ENCODE measurements at regions not wholly inside any gene's neighbourhood (a gene's known extent, or its start where the extent isn't known, plus 50 kb on each side); places are given as distances from the start of the nearest gene placed in this dataset.

GRCh38 chr1:17925290-17926237 is 170.4 kb downstream of the ACTL8 start:
- DNase-seq (ENCODE audit: low spot score) = no peak
- Mint-ChIP-seq H3K4me3 (no peak overlapping the region), H3K27ac (no peak overlapping the region), H3K27me3 (ENCODE audit: insufficient read depth) (no peaks in the 10 kb centered on the region), H3K36me3 (ENCODE audit: low read depth) (no peaks in the 10 kb centered on the region), H3K4me1 (ENCODE audit: low read depth) (no peaks in the 10 kb centered on the region), H3K9me3 (no peaks in the 10 kb centered on the region)
- intact Hi-C loops (cut with micrococcal nuclease) = no loop called here

GRCh38 chr1:17926906-17927305 is 171.8 kb downstream of the ACTL8 start:
- Mint-ChIP-seq H3K4me1 (ENCODE audit: low read depth) (no peaks in the 10 kb centered on the region), H3K27ac (no peak overlapping the region), H3K36me3 (ENCODE audit: low read depth) (no peaks in the 10 kb centered on the region), H3K4me3 (no peak overlapping the region), H3K9me3 (no peaks in the 10 kb centered on the region), H3K27me3 (ENCODE audit: insufficient read depth) (no peaks in the 10 kb centered on the region)
- DNase-seq (ENCODE audit: low spot score) = no peak
- intact Hi-C loops (cut with micrococcal nuclease) = no loop called here

GRCh38 chr1:17927952-17928351 is 172.8 kb downstream of the ACTL8 start:
- Mint-ChIP-seq H3K4me3 (no peak overlapping the region), H3K4me1 (ENCODE audit: low read depth) (no peaks in the 10 kb centered on the region), H3K9me3 (no peaks in the 10 kb centered on the region), H3K27ac (no peak overlapping the region), H3K36me3 (ENCODE audit: low read depth) (no peaks in the 10 kb centered on the region), H3K27me3 (ENCODE audit: insufficient read depth) (no peaks in the 10 kb centered on the region)
- intact Hi-C loops (cut with micrococcal nuclease) = no loop called here
- no peak for DNase-seq (ENCODE audit: low spot score)

GRCh38 chr1:17929224-17929623 is 174.1 kb downstream of the ACTL8 start:
- H3K27me3 Mint-ChIP-seq (ENCODE audit: insufficient read depth) = no peaks in the 10 kb centered on the region
- no peaks in the 10 kb centered on the region for H3K9me3 Mint-ChIP-seq
- H3K27ac Mint-ChIP-seq = no peak overlapping the region
- no peak overlapping the region for H3K4me3 Mint-ChIP-seq
- H3K4me1 Mint-ChIP-seq (ENCODE audit: low read depth) = no peaks in the 10 kb centered on the region
- DNase-seq (ENCODE audit: low spot score) = no peak
- no peaks in the 10 kb centered on the region for H3K36me3 Mint-ChIP-seq (ENCODE audit: low read depth)
- intact Hi-C loops (cut with micrococcal nuclease) = no loop called here

GRCh38 chr1:17930635-17931034 is 175.5 kb downstream of the ACTL8 start:
- Mint-ChIP-seq H3K9me3 (no peaks in the 10 kb centered on the region), H3K4me1 (ENCODE audit: low read depth) (no peaks in the 10 kb centered on the region), H3K27ac (no peak overlapping the region), H3K4me3 (no peak overlapping the region), H3K27me3 (ENCODE audit: insufficient read depth) (no peaks in the 10 kb centered on the region), H3K36me3 (ENCODE audit: low read depth) (no peaks in the 10 kb centered on the region)
- DNase-seq (ENCODE audit: low spot score) = no peak
- intact Hi-C loops (cut with micrococcal nuclease) = no loop called here

GRCh38 chr1:17932164-17932563 is 175.4 kb upstream of the IGSF21 start:
- Mint-ChIP-seq H3K27me3 (ENCODE audit: insufficient read depth) (no peaks in the 10 kb centered on the region), H3K4me1 (ENCODE audit: low read depth) (no peaks in the 10 kb centered on the region)

GRCh38 chr1:17933501-17933900 is 174.1 kb upstream of the IGSF21 start:
- H3K36me3 Mint-ChIP-seq (ENCODE audit: low read depth) = no peaks in the 10 kb centered on the region
- no peaks in the 10 kb centered on the region for H3K4me1 Mint-ChIP-seq (ENCODE audit: low read depth)
- H3K9me3 Mint-ChIP-seq = no peaks in the 10 kb centered on the region
- no peak overlapping the region for H3K4me3 Mint-ChIP-seq
- DNase-seq (ENCODE audit: low spot score) = no peak
- no peaks in the 10 kb centered on the region for H3K27me3 Mint-ChIP-seq (ENCODE audit: insufficient read depth)
- intact Hi-C loops (cut with micrococcal nuclease) = no loop called here
- H3K27ac Mint-ChIP-seq = no peak overlapping the region

More at GRCh38 chr1:17932164-17932563, 175.4 kb upstream of the IGSF21 start:
- H3K4me3 Mint-ChIP-seq = no peak overlapping the region
- H3K36me3 Mint-ChIP-seq (ENCODE audit: low read depth) = no peaks in the 10 kb centered on the region
- no peaks in the 10 kb centered on the region for H3K9me3 Mint-ChIP-seq
- DNase-seq (ENCODE audit: low spot score) = no peak
- intact Hi-C loops (cut with micrococcal nuclease) = no loop called here
- H3K27ac Mint-ChIP-seq = no peak overlapping the region

GRCh38 chr1:17933971-17934370 is 173.6 kb upstream of the IGSF21 start:
- no peaks in the 10 kb centered on the region for H3K9me3 Mint-ChIP-seq
- no peaks in the 10 kb centered on the region for H3K27me3 Mint-ChIP-seq (ENCODE audit: insufficient read depth)
- no peaks in the 10 kb centered on the region for H3K36me3 Mint-ChIP-seq (ENCODE audit: low read depth)
- intact Hi-C loops (cut with micrococcal nuclease) = no loop called here
- H3K4me1 Mint-ChIP-seq (ENCODE audit: low read depth) = no peaks in the 10 kb centered on the region
- no peak overlapping the region for H3K27ac Mint-ChIP-seq
- H3K4me3 Mint-ChIP-seq = no peak overlapping the region
- DNase-seq (ENCODE audit: low spot score) = no peak

GRCh38 chr1:17935230-17935629 is 172.4 kb upstream of the IGSF21 start:
- no peak for DNase-seq (ENCODE audit: low spot score)
- no peak overlapping the region for H3K4me3 Mint-ChIP-seq
- H3K9me3 Mint-ChIP-seq = no peaks in the 10 kb centered on the region
- no peaks in the 10 kb centered on the region for H3K4me1 Mint-ChIP-seq (ENCODE audit: low read depth)
- no peak overlapping the region for H3K27ac Mint-ChIP-seq
- intact Hi-C loops (cut with micrococcal nuclease) = no loop called here
- no peaks in the 10 kb centered on the region for H3K36me3 Mint-ChIP-seq (ENCODE audit: low read depth)
- H3K27me3 Mint-ChIP-seq (ENCODE audit: insufficient read depth) = no peaks in the 10 kb centered on the region

GRCh38 chr1:17941431-17942189 is 166.0 kb upstream of the IGSF21 start:
- H3K27me3 Mint-ChIP-seq (ENCODE audit: insufficient read depth) = peaks cover 2% of the 10 kb centered on the region
- H3K27ac Mint-ChIP-seq = no peak overlapping the region
- H3K9me3 Mint-ChIP-seq = no peaks in the 10 kb centered on the region
- no peak overlapping the region for H3K4me3 Mint-ChIP-seq
- DNase-seq (ENCODE audit: low spot score) = no peak
- intact Hi-C loops (cut with micrococcal nuclease) = no loop called here
- H3K36me3 Mint-ChIP-seq (ENCODE audit: low read depth) = no peaks in the 10 kb centered on the region
- no peaks in the 10 kb centered on the region for H3K4me1 Mint-ChIP-seq (ENCODE audit: low read depth)

GRCh38 chr1:17943506-17943905 is 164.1 kb upstream of the IGSF21 start:
- no peak overlapping the region for H3K4me3 Mint-ChIP-seq

GRCh38 chr1:17944646-17945045 is 163.0 kb upstream of the IGSF21 start:
- Mint-ChIP-seq H3K4me3 (no peak overlapping the region), H3K36me3 (ENCODE audit: low read depth) (no peaks in the 10 kb centered on the region), H3K4me1 (ENCODE audit: low read depth) (no peaks in the 10 kb centered on the region), H3K27me3 (ENCODE audit: insufficient read depth) (peaks cover 2% of the 10 kb centered on the region), H3K27ac (no peak overlapping the region), H3K9me3 (no peaks in the 10 kb centered on the region)
- intact Hi-C loops (cut with micrococcal nuclease) = no loop called here
- no peak for DNase-seq (ENCODE audit: low spot score)

More at GRCh38 chr1:17943506-17943905, 164.1 kb upstream of the IGSF21 start:
- Mint-ChIP-seq H3K9me3 (no peaks in the 10 kb centered on the region), H3K4me1 (ENCODE audit: low read depth) (no peaks in the 10 kb centered on the region), H3K36me3 (ENCODE audit: low read depth) (no peaks in the 10 kb centered on the region), H3K27me3 (ENCODE audit: insufficient read depth) (peaks cover 2% of the 10 kb centered on the region), H3K27ac (no peak overlapping the region)
- intact Hi-C loops (cut with micrococcal nuclease) = no loop called here
- DNase-seq (ENCODE audit: low spot score) = no peak

- Mint-ChIP-seq H3K36me3 (ENCODE audit: low read depth) (no peaks in the 10 kb centered on the region), H3K9me3 (no peaks in the 10 kb centered on the region), H3K27ac (no peak overlapping the region), H3K27me3 (ENCODE audit: insufficient read depth) (peaks cover 2% of the 10 kb centered on the region), H3K4me3 (no peak overlapping the region), H3K4me1 (ENCODE audit: low read depth) (no peaks in the 10 kb centered on the region)
- no peak for DNase-seq (ENCODE audit: low spot score)
- intact Hi-C loops (cut with micrococcal nuclease) = no loop called here
These were observed 161.2 kb upstream of the IGSF21 start for GRCh38 chr1:17946434-17946833.
